ENCODE measurements at regions not wholly inside any gene's neighbourhood (a gene's known extent, or its start where the extent isn't known, plus 50 kb on each side); places are given as distances from the start of the nearest gene placed in this dataset.

DNA sequence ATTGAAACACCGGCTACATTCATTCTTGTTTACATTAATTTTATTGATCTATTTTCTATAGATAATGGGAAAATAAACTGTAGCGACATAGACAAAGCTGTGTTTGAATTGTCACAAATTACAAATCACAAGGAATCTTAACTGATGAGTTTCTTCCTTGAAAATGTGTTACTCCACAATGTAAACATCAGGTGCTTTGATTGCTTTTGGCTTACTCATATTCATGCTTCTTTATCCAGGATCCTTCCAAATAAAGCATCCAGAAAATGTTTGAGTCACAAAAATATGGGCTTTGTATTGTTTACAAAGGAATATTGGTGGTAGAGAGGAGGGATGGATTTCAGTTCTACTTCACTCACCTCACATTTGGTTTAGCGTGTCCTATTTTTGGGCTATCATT is 64.0 kb downstream of the BMP2 start:
- no peak overlapping the region for H3K27ac Mint-ChIP-seq
- no peaks in the 10 kb centered on the region for H3K27me3 Mint-ChIP-seq (ENCODE audit: low read depth)
- no peaks in the 10 kb centered on the region for H3K36me3 Mint-ChIP-seq (ENCODE audit: insufficient read depth in 2 of 2)
- DNase-seq (no peak), ATAC-seq (replicated peaks in 1 of 2) (no peak)
- H3K9me3 Mint-ChIP-seq, result no peaks in the 10 kb centered on the region
- H3K4me1 Mint-ChIP-seq (ENCODE audit: low read depth), result no peaks in the 10 kb centered on the region
- no peak overlapping the region for H3K4me3 Mint-ChIP-seq

DNA sequence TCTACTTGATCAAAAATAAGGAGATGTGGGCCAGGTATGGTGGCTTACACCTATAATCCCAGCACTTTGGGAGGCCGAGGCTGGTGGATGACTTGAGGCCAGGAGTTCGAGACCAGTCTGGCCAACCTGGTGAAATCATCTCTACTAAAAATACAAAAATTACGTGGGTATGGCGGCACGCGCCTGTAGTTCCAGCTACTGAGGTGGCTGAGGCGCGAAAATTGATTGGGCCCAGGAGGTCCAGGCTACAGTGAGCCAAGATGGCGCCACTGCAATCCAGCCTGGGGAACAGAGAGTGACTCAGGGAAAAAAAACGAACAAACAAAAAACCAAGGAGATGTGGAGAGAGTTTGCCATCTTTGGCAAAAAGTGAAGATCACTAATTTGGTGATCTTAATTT is 65.3 kb downstream of the BMP2 start:
- Mint-ChIP-seq H3K4me1 (ENCODE audit: low read depth) (no peaks in the 10 kb centered on the region), H3K27ac (no peak overlapping the region), H3K4me3 (no peak overlapping the region), H3K36me3 (ENCODE audit: insufficient read depth in 2 of 2) (no peaks in the 10 kb centered on the region), H3K27me3 (ENCODE audit: low read depth) (no peaks in the 10 kb centered on the region), H3K9me3 (no peaks in the 10 kb centered on the region)
- ATAC-seq (replicated peaks in 1 of 2) (no peak), DNase-seq (no peak)

DNA sequence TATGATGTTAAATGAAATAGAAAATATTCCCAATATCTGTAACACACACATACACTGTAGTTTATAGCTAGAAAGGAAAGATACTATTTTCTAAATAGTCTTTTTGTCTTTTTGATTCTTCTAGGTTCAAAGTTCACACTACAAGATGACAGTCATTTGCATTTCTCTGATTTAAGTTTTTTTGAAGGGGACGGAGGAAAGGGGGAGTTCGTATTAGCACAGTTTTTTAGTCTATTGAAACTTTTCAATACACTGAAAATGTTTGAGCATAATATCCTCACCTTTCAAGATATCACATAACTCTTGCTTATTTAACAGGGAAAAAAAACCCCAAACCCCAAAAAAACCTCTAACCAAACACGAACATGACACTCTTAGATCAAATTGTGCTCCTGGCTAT is 68.1 kb downstream of the BMP2 start:
- ATAC-seq (replicated peaks in 1 of 2) (no peak), DNase-seq (no peak)
- H3K4me3 Mint-ChIP-seq, result no peak overlapping the region
- no peaks in the 10 kb centered on the region for H3K36me3 Mint-ChIP-seq (ENCODE audit: insufficient read depth in 2 of 2)
- H3K27ac Mint-ChIP-seq, result no peak overlapping the region
- H3K27me3 Mint-ChIP-seq (ENCODE audit: low read depth), result no peaks in the 10 kb centered on the region
- H3K9me3 Mint-ChIP-seq, result no peaks in the 10 kb centered on the region
- no peaks in the 10 kb centered on the region for H3K4me1 Mint-ChIP-seq (ENCODE audit: low read depth)

GRCh38 chr20:6836821-6837374 is 69.4 kb downstream of the BMP2 start:
- Mint-ChIP-seq H3K36me3 (ENCODE audit: insufficient read depth in 2 of 2) (no peaks in the 10 kb centered on the region), H3K4me3 (no peak overlapping the region), H3K4me1 (ENCODE audit: low read depth) (no peaks in the 10 kb centered on the region), H3K27ac (no peak overlapping the region), H3K9me3 (peaks cover 0 to 2% of the 10 kb centered on the region in 2 donors), H3K27me3 (ENCODE audit: low read depth) (no peaks in the 10 kb centered on the region)
- ATAC-seq (replicated peaks in 1 of 2) (no peak), DNase-seq (no peak)

GRCh38 chr20:6837730-6838129 is 70.2 kb downstream of the BMP2 start:
- DNase-seq (no peak), ATAC-seq (replicated peaks in 1 of 2) (no peak)
- H3K4me1 Mint-ChIP-seq (ENCODE audit: low read depth), result no peaks in the 10 kb centered on the region
- no peaks in the 10 kb centered on the region for H3K36me3 Mint-ChIP-seq (ENCODE audit: insufficient read depth in 2 of 2)
- no peak overlapping the region for H3K27ac Mint-ChIP-seq
- peaks cover 0 to 2% of the 10 kb centered on the region in 2 donors for H3K9me3 Mint-ChIP-seq
- H3K27me3 Mint-ChIP-seq (ENCODE audit: low read depth), result no peaks in the 10 kb centered on the region
- no peak overlapping the region for H3K4me3 Mint-ChIP-seq

- no peaks in the 10 kb centered on the region for H3K27me3 Mint-ChIP-seq (ENCODE audit: low read depth)
- H3K27ac Mint-ChIP-seq, result no peak overlapping the region
- H3K4me3 Mint-ChIP-seq, result no peak overlapping the region
- ATAC-seq (replicated peaks in 1 of 2) (no peak), DNase-seq (no peak)
- H3K36me3 Mint-ChIP-seq (ENCODE audit: insufficient read depth in 2 of 2), result no peaks in the 10 kb centered on the region
- peaks cover 2% of the 10 kb centered on the region in 2 donors for H3K9me3 Mint-ChIP-seq
- no peaks in the 10 kb centered on the region for H3K4me1 Mint-ChIP-seq (ENCODE audit: low read depth)
Observed at GRCh38 chr20:6838181-6838826, 70.8 kb downstream of the BMP2 start.

- DNase-seq (no peak), ATAC-seq (replicated peaks in 1 of 2) (no peak)
- Mint-ChIP-seq H3K9me3 (peaks cover 2% of the 10 kb centered on the region in 2 donors), H3K27ac (no peak overlapping the region), H3K4me3 (no peak overlapping the region), H3K36me3 (ENCODE audit: insufficient read depth in 2 of 2) (no peaks in the 10 kb centered on the region), H3K27me3 (ENCODE audit: low read depth) (no peaks in the 10 kb centered on the region), H3K4me1 (ENCODE audit: low read depth) (no peaks in the 10 kb centered on the region)
Observed at GRCh38 chr20:6841128-6841527, 73.6 kb downstream of the BMP2 start.

GRCh38 chr20:6845141-6845540 is 77.7 kb downstream of the BMP2 start:
- Mint-ChIP-seq H3K27ac (no peak overlapping the region), H3K9me3 (peaks cover 4 to 5% of the 10 kb centered on the region in 2 donors), H3K36me3 (ENCODE audit: insufficient read depth in 2 of 2) (no peaks in the 10 kb centered on the region), H3K4me3 (no peak overlapping the region), H3K27me3 (ENCODE audit: low read depth) (no peaks in the 10 kb centered on the region), H3K4me1 (ENCODE audit: low read depth) (no peaks in the 10 kb centered on the region)
- DNase-seq, result no peak
- no peak for ATAC-seq (replicated peaks in 1 of 2)

DNA sequence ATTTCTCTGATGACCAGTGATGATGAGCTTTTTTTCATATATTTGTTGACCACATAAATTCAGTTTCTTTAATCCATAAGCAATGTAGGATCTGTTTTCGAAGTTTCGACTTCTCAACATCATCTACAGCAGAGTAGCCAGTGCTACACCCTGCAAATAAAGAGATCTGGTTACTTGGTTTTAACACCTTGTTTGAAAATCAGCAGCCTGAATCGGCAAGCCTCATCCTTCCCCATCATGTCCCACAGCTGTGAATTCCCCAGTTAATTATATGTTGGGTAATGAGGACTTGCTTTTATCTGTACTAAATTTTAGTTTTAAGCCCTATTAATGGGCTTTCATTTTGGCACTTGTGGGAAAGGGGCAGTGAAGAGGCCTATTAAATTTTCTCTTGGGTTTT is 80.6 kb downstream of the BMP2 start:
- Mint-ChIP-seq H3K9me3 (peaks cover 3% of the 10 kb centered on the region in 2 donors), H3K27me3 (ENCODE audit: low read depth) (no peaks in the 10 kb centered on the region), H3K4me1 (ENCODE audit: low read depth) (no peaks in the 10 kb centered on the region)

GRCh38 chr20:6848992-6849391 is 81.5 kb downstream of the BMP2 start:
- ATAC-seq (replicated peaks in 1 of 2), result no peak

More for the DNA sequence above, 80.6 kb downstream of the BMP2 start:
- no peak for ATAC-seq (replicated peaks in 1 of 2)
- H3K4me3 Mint-ChIP-seq, result no peak overlapping the region
- no peak for DNase-seq
- H3K27ac Mint-ChIP-seq, result no peak overlapping the region
- H3K36me3 Mint-ChIP-seq (ENCODE audit: insufficient read depth in 2 of 2), result no peaks in the 10 kb centered on the region

GRCh38 chr20:6851136-6851535 is 83.7 kb downstream of the BMP2 start:
- ATAC-seq (replicated peaks in 1 of 2), result no peak
- no peak overlapping the region for H3K4me3 Mint-ChIP-seq
- H3K27ac Mint-ChIP-seq, result no peak overlapping the region
- no peaks in the 10 kb centered on the region for H3K27me3 Mint-ChIP-seq (ENCODE audit: low read depth)
- DNase-seq, result no peak
- no peaks in the 10 kb centered on the region for H3K4me1 Mint-ChIP-seq (ENCODE audit: low read depth)
- no peaks in the 10 kb centered on the region for H3K36me3 Mint-ChIP-seq (ENCODE audit: insufficient read depth in 2 of 2)
- H3K9me3 Mint-ChIP-seq, result peaks cover 3 to 5% of the 10 kb centered on the region in 2 donors

More at GRCh38 chr20:6848992-6849391, 81.5 kb downstream of the BMP2 start:
- H3K27me3 Mint-ChIP-seq (ENCODE audit: low read depth), result no peaks in the 10 kb centered on the region
- H3K4me3 Mint-ChIP-seq, result no peak overlapping the region
- H3K4me1 Mint-ChIP-seq (ENCODE audit: low read depth), result no peaks in the 10 kb centered on the region
- no peak for DNase-seq
- peaks cover 3% of the 10 kb centered on the region in 2 donors for H3K9me3 Mint-ChIP-seq
- H3K36me3 Mint-ChIP-seq (ENCODE audit: insufficient read depth in 2 of 2), result no peaks in the 10 kb centered on the region
- H3K27ac Mint-ChIP-seq, result no peak overlapping the region

GRCh38 chr20:6852478-6852877 is 85.0 kb downstream of the BMP2 start:
- peaks cover 1 to 5% of the 10 kb centered on the region in 2 donors for H3K9me3 Mint-ChIP-seq
- ATAC-seq (replicated peaks in 1 of 2), result no peak
- no peak overlapping the region for H3K4me3 Mint-ChIP-seq
- no peaks in the 10 kb centered on the region for H3K36me3 Mint-ChIP-seq (ENCODE audit: insufficient read depth in 2 of 2)
- H3K27me3 Mint-ChIP-seq (ENCODE audit: low read depth), result no peaks in the 10 kb centered on the region
- H3K27ac Mint-ChIP-seq, result no peak overlapping the region
- H3K4me1 Mint-ChIP-seq (ENCODE audit: low read depth), result no peaks in the 10 kb centered on the region
- DNase-seq, result no peak

DNA sequence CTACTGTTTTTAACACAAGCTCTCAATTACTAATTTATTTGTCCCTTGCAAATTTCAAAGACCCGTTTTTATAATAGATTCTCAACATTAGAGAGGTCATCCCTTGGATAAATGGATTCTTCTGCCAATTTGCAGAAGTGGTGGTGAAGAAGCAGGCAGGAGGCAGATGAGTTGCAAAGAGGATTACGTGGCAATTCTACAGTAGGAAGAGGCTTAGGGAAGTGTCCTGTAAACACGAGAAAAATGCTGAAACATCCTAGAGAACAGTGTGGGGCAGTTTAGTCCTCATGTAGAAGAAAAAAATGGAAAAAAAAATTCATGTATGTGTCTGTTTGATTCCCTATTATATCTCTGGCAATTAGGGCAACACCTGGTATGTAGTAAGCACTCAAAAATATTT is 87.6 kb downstream of the BMP2 start:
- Mint-ChIP-seq H3K4me3 (no peak overlapping the region), H3K27me3 (ENCODE audit: low read depth) (no peaks in the 10 kb centered on the region), H3K9me3 (peaks cover 3 to 5% of the 10 kb centered on the region in 2 donors), H3K27ac (no peak overlapping the region), H3K4me1 (ENCODE audit: low read depth) (no peaks in the 10 kb centered on the region), H3K36me3 (ENCODE audit: insufficient read depth in 2 of 2) (no peaks in the 10 kb centered on the region)
- DNase-seq (no peak), ATAC-seq (replicated peaks in 1 of 2) (no peak)

DNA sequence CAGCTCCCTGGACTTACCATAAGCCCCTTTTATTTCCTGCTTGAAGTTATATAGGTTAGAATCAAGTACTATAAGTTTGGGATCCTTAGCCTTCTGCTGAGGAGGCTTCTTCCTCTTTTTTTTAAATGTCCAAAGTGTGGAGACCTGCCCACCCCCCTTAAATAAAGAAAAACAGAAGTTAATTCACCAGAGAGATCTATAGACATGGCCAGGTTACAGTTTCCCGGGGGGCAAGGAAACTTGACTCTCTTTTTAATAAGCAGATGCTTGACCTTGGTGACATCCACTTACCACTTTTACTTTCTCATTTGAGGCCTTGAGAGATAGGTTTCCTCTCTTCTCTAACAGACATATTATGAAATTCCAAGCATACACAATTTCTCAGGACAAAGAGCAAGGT is 88.3 kb downstream of the BMP2 start:
- no peaks in the 10 kb centered on the region for H3K4me1 Mint-ChIP-seq (ENCODE audit: low read depth)
- no peak overlapping the region for H3K4me3 Mint-ChIP-seq
- no peak for ATAC-seq (replicated peaks in 1 of 2)
- H3K27ac Mint-ChIP-seq, result no peak overlapping the region
- peaks cover 2 to 5% of the 10 kb centered on the region in 2 donors for H3K9me3 Mint-ChIP-seq
- H3K36me3 Mint-ChIP-seq (ENCODE audit: insufficient read depth in 2 of 2), result no peaks in the 10 kb centered on the region
- H3K27me3 Mint-ChIP-seq (ENCODE audit: low read depth), result no peaks in the 10 kb centered on the region
- no peak for DNase-seq

Data from activated T-cell treated with anti-CD3 and anti-CD28 coated beads, Interleukin-2, amount 50 U/mL, for 72 hours (primary cell).